ENCODE measurements at regions not wholly inside any gene's neighbourhood (a gene's known extent, or its start where the extent isn't known, plus 50 kb on each side); places are given as distances from the start of the nearest gene placed in this dataset.

DNA sequence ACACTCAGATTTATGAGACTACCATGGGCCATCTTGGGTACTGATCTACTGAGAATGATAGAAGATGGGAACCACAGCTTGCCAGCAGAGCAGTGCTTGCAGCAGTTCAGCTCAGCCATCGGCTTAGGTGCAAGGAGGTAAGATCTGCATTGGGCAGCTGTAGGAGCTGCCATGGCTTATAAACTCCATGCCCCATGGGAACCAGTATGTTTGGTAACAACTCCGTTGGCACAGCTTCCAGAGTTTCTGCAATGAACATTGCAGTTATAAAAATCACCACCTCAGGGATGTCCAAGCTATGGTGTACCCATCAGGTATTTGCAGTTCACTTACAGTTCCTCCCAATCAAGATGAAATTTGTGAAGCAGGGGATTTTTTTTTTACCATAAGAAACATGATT is 299.1 kb upstream of the ROPN1 start:
- TF ChIP-seq, protein P1, sequence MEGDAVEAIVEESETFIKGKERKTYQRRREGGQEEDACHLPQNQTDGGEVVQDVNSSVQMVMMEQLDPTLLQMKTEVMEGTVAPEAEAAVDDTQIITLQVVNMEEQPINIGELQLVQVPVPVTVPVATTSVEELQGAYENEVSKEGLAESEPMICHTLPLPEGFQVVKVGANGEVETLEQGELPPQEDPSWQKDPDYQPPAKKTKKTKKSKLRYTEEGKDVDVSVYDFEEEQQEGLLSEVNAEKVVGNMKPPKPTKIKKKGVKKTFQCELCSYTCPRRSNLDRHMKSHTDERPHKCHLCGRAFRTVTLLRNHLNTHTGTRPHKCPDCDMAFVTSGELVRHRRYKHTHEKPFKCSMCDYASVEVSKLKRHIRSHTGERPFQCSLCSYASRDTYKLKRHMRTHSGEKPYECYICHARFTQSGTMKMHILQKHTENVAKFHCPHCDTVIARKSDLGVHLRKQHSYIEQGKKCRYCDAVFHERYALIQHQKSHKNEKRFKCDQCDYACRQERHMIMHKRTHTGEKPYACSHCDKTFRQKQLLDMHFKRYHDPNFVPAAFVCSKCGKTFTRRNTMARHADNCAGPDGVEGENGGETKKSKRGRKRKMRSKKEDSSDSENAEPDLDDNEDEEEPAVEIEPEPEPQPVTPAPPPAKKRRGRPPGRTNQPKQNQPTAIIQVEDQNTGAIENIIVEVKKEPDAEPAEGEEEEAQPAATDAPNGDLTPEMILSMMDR (conservative IDR thresholded peaks at IDR 0.05), result no peak
- no peak overlapping the region for H3K27ac ChIP-seq

DNA sequence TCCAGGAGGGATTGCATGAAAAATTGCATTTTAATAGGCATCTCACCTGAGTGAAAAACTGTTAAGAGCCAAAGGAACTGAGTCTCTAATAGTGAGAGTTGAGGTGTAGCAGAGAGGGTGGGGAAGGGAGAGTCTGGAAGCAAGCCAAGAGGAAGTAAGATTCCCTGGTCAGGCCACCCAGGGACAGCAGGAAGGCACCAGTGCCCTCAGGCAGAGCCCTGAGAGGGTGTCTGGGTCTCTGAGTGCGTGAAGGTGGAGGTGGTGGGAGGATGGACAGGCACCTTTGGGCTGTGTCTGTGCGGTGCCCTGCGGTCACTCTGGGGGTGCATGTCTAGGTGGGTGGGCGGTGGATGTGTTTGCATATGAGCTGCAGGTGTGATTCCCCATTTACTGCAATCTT is 300.4 kb upstream of the ROPN1 start:
- H3K27ac ChIP-seq, result no peak overlapping the region
- TF ChIP-seq, protein P1 (conservative IDR thresholded peaks at IDR 0.05), result no peak

DNA sequence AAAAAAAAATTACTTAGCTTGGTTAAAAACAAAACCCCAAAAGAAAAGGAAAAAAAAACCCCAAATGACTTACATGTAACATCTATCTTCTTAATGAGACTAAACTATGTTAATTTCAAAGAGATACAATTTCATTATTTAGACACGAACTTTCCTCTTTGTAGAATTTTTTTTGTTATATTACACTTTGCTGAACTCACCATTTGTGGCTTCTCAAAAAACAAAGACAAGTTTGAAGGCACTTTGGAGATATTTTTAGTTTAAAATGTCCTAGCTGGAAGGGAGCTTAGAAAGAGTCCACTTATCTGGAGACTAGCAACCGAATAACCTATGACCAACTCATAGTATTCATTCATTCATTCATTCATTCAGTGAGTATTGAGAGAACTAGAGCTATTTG is 301.7 kb upstream of the ROPN1 start:
- TF ChIP-seq, protein P1 (conservative IDR thresholded peaks at IDR 0.05), result no peak
- no peak overlapping the region for H3K27ac ChIP-seq

DNA sequence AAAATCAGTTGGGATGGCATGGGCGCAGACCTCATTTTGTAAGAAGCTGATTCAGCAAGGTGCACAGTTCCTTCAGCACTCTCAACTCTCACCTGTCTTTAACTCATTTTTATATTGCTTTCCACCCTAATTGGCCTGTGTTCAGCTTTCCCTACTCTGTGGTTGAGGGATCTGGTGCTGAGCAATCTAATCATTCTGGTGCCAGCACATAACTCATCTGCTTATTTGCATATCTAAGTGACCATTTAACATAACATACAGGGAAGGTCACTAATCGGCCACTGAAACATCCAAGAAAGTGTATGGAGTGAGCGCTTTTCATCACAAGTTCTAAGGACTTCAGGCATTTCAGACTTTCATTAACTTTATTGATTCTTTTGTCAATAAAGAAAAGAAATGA is 303.4 kb upstream of the ROPN1 start:
- H3K27ac ChIP-seq, result no peak overlapping the region
- TF ChIP-seq, protein P1 (conservative IDR thresholded peaks at IDR 0.05), result no peak

DNA sequence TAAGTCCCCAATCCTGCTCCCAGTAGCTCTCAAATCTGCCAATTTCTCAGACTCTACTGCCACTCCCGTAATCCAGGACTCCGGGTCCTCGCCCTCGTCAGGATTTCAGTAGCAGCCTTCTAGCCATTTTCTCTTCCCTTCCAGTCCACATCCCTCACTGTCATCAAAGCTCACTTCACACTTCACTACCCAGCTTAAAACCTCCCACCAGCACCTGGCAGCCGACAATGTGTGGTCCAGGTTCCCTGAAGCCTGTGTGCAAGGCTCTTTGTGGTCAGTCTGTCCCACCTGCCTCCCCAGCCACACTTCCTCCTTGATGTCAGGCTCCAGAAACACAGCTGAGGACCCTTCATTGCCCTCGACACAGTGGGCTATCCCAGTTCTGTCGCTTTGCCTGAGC is 304.5 kb upstream of the ROPN1 start:
- TF ChIP-seq, protein P1 (conservative IDR thresholded peaks at IDR 0.05), result no peak
- H3K27ac ChIP-seq, result no peak overlapping the region

DNA sequence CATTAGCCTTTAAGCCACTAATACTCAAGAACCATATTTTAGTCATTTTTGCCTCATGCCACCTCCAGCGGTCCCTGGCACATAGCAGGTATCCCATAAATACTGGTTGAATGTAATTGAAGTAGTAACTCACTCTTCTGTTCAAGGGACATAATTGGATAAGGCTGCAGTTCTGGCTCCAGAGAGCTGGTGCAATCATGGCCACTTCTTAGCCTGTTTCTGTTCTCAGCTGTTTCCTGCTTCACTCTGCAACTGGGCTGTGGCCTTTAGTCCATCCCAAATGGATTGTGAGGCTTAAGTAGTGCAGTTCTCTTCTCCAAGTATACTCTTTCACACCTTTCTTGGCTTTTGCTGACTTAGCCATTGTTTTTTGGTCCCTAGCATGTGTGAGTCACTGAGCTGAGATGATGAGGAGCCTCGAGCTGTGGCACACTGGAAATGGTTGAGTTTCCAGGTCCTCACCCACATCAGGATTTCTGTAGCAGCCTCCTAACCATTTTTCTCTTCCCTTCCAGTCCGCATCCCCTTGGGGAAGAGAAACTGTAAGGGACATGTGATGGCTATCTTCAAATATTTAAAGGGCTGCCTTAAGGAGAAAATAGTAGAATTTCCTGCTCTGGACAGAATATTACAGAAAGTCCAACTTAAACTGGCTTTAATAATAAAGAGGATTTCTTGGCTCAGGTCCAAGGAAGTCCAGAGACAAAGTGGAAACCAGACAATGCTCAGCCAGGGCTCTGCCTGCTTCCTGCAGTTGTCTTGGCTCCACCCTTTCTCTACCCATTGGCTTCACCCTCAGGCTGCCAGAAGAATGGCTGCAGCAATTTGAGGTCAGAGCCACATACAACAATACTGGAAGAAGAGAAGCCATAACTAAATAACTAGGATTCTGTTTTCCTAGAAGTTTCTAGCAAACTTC is 305.4 kb upstream of the ROPN1 start:
- TF ChIP-seq, protein P1 (conservative IDR thresholded peaks at IDR 0.05), result no peak
- no peak overlapping the region for H3K27ac ChIP-seq

DNA sequence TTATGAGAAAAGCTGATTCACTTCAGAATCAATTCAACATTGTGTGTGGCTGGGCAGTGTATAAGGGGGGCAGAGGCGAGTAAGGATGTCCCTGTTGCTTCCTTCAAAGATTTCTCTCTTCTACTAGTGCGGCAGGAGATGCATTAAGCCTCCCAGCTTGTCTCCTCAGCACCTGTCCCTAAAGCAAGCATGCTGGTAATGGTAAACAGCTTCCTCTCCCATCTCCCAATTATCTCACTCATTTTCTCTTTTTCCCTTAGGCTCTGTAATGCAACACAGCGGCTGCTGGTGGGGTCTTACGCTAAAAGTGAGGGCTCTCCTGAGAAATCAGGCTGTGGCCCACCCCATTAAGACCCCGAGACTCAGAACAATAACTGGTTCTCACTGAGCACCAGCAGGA is 306.4 kb upstream of the ROPN1 start:
- TF ChIP-seq, protein P1 (conservative IDR thresholded peaks at IDR 0.05), result no peak
- no peak overlapping the region; the same call in 1 of the 2 replicates for H3K27ac ChIP-seq
